HEK293 (cell line): ENCODE measurements at regions not wholly inside any gene's neighbourhood (a gene's known extent, or its start where the extent isn't known, plus 50 kb on each side); places are given as distances from the start of the nearest gene placed in this dataset.

Source experiments
- CTCF ChIA-PET: fragments of 350-600 bp; formaldehyde crosslinking; extraction: SDS; loops from one replicate; lab custom pipeline; 2021; ENCODE audit warnings: antibody characterized with exemption; lab: Yijun Ruan, JAX
- POLR2A ChIA-PET: fragments of 300-600 bp; formaldehyde crosslinking; extraction: SDS; loops from one replicate; lab custom pipeline; 2020; ENCODE audit warnings: antibody characterized with exemption, inconsistent platforms; lab: Yijun Ruan, JAX
- H3K27ac ChIP-seq: fragments of 200-500 bp; sonication (Bioruptor generic); 2 replicates; pipeline ENCODE4 v1.5.1; 2014; ENCODE audit warnings: low read depth, low read length, control low read depth, inconsistent platforms; ENCODE audit errors: extremely low read depth
- H3K36me3 ChIP-seq, 2 experiments: fragments of 200-500 bp in 1 of 2; sonication (Bioruptor generic) in 1 of 2; 1 replicate in 1 of 2; 2 replicates in 1 of 2; pipeline ENCODE4 v1.5.1; 2014 to 2017; ENCODE audit warnings: inconsistent platforms in 2 of 2, low read length in 2 of 2; ENCODE audit not compliant: control insufficient read depth in 2 of 2, insufficient read depth in 1 of 2
- H3K4me1 ChIP-seq: fragments of 200-500 bp; sonication (Bioruptor generic); 2 replicates; pipeline ENCODE4 v1.5.1; 2014; ENCODE audit warnings: mild to moderate bottlenecking, low read length, inconsistent platforms; ENCODE audit not compliant: control insufficient read depth, insufficient read depth
- H3K4me3 ChIP-seq: 2 replicates; pipeline ENCODE4 v1.5.1; 2011; ENCODE audit warnings: low read depth, mild to moderate bottlenecking, control low read depth, low read length, moderate library complexity
- H3K9me3 ChIP-seq: fragments of 200-500 bp; sonication (Bioruptor generic); 2 replicates; pipeline ENCODE4 v1.5.1; 2014; ENCODE audit warnings: low read depth, low read length, inconsistent platforms; ENCODE audit not compliant: control insufficient read depth, insufficient read depth
- KLF10 ChIP-seq: fragments of 450-650 bp; IDR thresholded peaks from 2 replicates; pipeline ENCODE4 v1.5.1; 2018; ENCODE audit warnings: missing biosample characterization, mild to moderate bottlenecking, missing genetic modification characterization
- MZF1 ChIP-seq: fragments of 450-650 bp; formaldehyde crosslinking; IDR thresholded peaks from 2 replicates; pipeline ENCODE4 v1.5.1; 2017; ENCODE audit warnings: missing biosample characterization, missing genetic modification characterization, borderline replicate concordance
- OVOL3 ChIP-seq: fragments of 450-650 bp; formaldehyde crosslinking; IDR thresholded peaks from 2 replicates; pipeline ENCODE4 v1.5.1; 2016; ENCODE audit warnings: missing biosample characterization, missing genetic modification characterization
- SCRT1 ChIP-seq: fragments of 450-650 bp; formaldehyde crosslinking; IDR thresholded peaks from 2 replicates; pipeline ENCODE4 v1.5.1; 2016; ENCODE audit warnings: missing biosample characterization, missing genetic modification characterization, borderline replicate concordance
- ZBTB1 ChIP-seq: fragments of 450-650 bp; formaldehyde crosslinking; IDR thresholded peaks from 2 replicates; pipeline ENCODE4 v1.5.1; 2016; ENCODE audit warnings: missing biosample characterization, missing genetic modification characterization
- ZEB2 ChIP-seq: fragments of 450-650 bp; formaldehyde crosslinking; IDR thresholded peaks from 2 replicates; pipeline ENCODE4 v1.5.1; 2016; ENCODE audit warnings: missing biosample characterization, missing genetic modification characterization
- ZNF140 ChIP-seq: fragments of 450-650 bp; formaldehyde crosslinking; IDR thresholded peaks from 2 replicates; pipeline ENCODE4 v1.5.1; 2016; ENCODE audit warnings: missing biosample characterization, missing genetic modification characterization
- ZNF221 ChIP-seq: fragments of 450-650 bp; formaldehyde crosslinking; IDR thresholded peaks from 2 replicates; pipeline ENCODE4 v1.5.1; 2017; ENCODE audit warnings: missing biosample characterization, missing genetic modification characterization, borderline replicate concordance
- ZNF302 ChIP-seq: fragments of 450-650 bp; formaldehyde crosslinking; IDR thresholded peaks from 2 replicates; pipeline ENCODE4 v1.5.1; 2016; ENCODE audit warnings: missing biosample characterization, missing genetic modification characterization, low read depth
- ZNF335 ChIP-seq: fragments of 450-650 bp; formaldehyde crosslinking; conservative IDR thresholded peaks from 2 replicates; pipeline ENCODE4 v1.5.1; 2016; ENCODE audit warnings: missing biosample characterization, missing genetic modification characterization
- ZNF510 ChIP-seq: fragments of 450-650 bp; formaldehyde crosslinking; IDR thresholded peaks from 2 replicates; pipeline ENCODE4 v1.5.1; 2018; ENCODE audit warnings: mild to moderate bottlenecking, missing genetic modification characterization, missing biosample characterization; ENCODE audit not compliant: insufficient replicate concordance
- ZNF529 ChIP-seq: fragments of 450-650 bp; formaldehyde crosslinking; IDR thresholded peaks from 2 replicates; pipeline ENCODE4 v1.5.1; 2017; ENCODE audit warnings: missing genetic modification characterization, missing biosample characterization; ENCODE audit not compliant: insufficient replicate concordance
- ZNF548 ChIP-seq: fragments of 450-650 bp; formaldehyde crosslinking; IDR thresholded peaks from 2 replicates; pipeline ENCODE4 v1.5.1; 2016; ENCODE audit warnings: missing biosample characterization, missing genetic modification characterization
- ZNF658 ChIP-seq: fragments of 450-650 bp; formaldehyde crosslinking; IDR thresholded peaks from 2 replicates; pipeline ENCODE4; 2016; ENCODE audit warnings: missing biosample characterization, missing genetic modification characterization
- ZNF670 ChIP-seq: fragments of 450-650 bp; formaldehyde crosslinking; IDR thresholded peaks from 2 replicates; pipeline ENCODE4 v1.5.1; 2016; ENCODE audit warnings: missing biosample characterization, missing genetic modification characterization, low read depth
- ZNF707 ChIP-seq: fragments of 450-650 bp; formaldehyde crosslinking; IDR thresholded peaks from 2 replicates; pipeline ENCODE4 v1.5.1; 2016; ENCODE audit warnings: missing biosample characterization, missing genetic modification characterization
- ZNF792 ChIP-seq: fragments of 450-650 bp; formaldehyde crosslinking; IDR thresholded peaks from 2 replicates; pipeline ENCODE4 v1.5.1; 2016; ENCODE audit warnings: missing biosample characterization, missing genetic modification characterization
- TF ChIP-seq, protein P1 (sequence below): fragments of 450-650 bp; formaldehyde crosslinking; IDR thresholded peaks from 2 replicates; pipeline ENCODE4 v1.5.1; 2017; ENCODE audit warnings: missing biosample characterization, missing genetic modification characterization
- TF ChIP-seq, protein P2 (sequence below): fragments of 450-650 bp; formaldehyde crosslinking; IDR thresholded peaks from 2 replicates; pipeline ENCODE4 v1.5.1; 2016; ENCODE audit warnings: missing biosample characterization, missing genetic modification characterization
- TF ChIP-seq, protein P3 (sequence below): IDR thresholded peaks from 2 replicates; pipeline ENCODE4 v1.6.1; 2011; ENCODE audit warnings: mild to moderate bottlenecking, low read depth, low read length, borderline replicate concordance
- TF ChIP-seq, protein P4 (sequence below): fragments of 450-650 bp; formaldehyde crosslinking; IDR thresholded peaks from 2 replicates; pipeline ENCODE4 v1.5.1; 2016; ENCODE audit warnings: missing biosample characterization, missing genetic modification characterization
- TF ChIP-seq, protein P5 (sequence below): fragments of 450-650 bp; formaldehyde crosslinking; IDR thresholded peaks from 2 replicates; pipeline ENCODE4 v1.5.1; 2016; ENCODE audit warnings: missing biosample characterization, missing genetic modification characterization
- TF ChIP-seq, protein P6 (sequence below): fragments of 450-650 bp; formaldehyde crosslinking; IDR thresholded peaks from 2 replicates; pipeline ENCODE4 v1.5.1; 2016; ENCODE audit warnings: missing biosample characterization, missing genetic modification characterization, borderline replicate concordance

DNA sequence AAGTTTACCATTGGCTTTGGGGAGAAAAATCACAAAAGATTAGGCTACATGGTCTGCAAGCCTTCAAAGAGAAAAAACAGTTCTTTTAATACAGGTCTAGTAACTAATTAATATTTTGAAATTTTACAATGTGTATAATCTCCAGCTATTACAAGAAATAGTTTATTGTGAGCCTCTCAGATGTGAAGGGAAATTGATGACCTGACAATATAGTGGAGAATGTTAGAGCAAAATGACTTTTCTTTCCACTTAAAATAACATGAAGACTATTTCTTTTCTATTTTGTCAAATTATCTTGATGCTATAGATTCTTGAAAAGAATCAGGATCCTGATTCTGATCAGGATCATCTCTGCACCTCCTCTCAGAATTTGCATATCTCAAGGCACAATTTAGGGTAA is 362.3 kb downstream of the PMP22 start (continued):
- TF ChIP-seq ZNF510 (tag by site-specific recombination), result no peak
- TF ChIP-seq, protein P1, sequence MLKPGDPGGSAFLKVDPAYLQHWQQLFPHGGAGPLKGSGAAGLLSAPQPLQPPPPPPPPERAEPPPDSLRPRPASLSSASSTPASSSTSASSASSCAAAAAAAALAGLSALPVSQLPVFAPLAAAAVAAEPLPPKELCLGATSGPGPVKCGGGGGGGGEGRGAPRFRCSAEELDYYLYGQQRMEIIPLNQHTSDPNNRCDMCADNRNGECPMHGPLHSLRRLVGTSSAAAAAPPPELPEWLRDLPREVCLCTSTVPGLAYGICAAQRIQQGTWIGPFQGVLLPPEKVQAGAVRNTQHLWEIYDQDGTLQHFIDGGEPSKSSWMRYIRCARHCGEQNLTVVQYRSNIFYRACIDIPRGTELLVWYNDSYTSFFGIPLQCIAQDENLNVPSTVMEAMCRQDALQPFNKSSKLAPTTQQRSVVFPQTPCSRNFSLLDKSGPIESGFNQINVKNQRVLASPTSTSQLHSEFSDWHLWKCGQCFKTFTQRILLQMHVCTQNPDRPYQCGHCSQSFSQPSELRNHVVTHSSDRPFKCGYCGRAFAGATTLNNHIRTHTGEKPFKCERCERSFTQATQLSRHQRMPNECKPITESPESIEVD (tag by site-specific recombination), result no peak
- TF ChIP-seq ZEB2 (tag by site-specific recombination), result no peak
- TF ChIP-seq, protein P2, sequence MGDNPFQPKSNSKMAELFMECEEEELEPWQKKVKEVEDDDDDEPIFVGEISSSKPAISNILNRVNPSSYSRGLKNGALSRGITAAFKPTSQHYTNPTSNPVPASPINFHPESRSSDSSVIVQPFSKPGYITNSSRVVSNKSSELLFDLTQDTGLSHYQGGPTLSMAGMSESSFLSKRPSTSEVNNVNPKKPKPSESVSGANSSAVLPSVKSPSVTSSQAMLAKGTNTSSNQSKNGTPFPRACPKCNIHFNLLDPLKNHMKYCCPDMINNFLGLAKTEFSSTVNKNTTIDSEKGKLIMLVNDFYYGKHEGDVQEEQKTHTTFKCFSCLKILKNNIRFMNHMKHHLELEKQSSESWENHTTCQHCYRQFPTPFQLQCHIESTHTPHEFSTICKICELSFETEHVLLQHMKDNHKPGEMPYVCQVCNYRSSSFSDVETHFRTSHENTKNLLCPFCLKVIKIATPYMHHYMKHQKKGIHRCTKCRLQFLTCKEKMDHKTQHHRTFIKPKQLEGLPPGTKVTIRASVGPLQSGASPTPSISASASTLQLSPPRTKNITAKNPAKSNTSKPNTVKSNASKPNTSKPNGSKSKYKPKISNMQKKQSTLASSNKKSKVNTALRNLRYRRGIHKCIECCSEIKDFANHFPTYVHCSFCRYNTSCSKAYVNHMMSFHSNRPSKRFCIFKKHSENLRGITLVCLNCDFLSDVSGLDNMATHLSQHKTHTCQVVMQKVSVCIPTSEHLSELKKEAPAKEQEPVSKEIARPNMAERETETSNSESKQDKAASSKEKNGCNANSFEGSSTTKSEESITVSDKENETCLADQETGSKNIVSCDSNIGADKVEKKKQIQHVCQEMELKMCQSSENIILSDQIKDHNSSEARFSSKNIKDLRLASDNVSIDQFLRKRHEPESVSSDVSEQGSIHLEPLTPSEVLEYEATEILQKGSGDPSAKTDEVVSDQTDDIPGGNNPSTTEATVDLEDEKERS (tag by site-specific recombination), result no peak
- no peak for TF ChIP-seq ZNF792
- TF ChIP-seq ZNF529, result no peak
- TF ChIP-seq, protein P3, sequence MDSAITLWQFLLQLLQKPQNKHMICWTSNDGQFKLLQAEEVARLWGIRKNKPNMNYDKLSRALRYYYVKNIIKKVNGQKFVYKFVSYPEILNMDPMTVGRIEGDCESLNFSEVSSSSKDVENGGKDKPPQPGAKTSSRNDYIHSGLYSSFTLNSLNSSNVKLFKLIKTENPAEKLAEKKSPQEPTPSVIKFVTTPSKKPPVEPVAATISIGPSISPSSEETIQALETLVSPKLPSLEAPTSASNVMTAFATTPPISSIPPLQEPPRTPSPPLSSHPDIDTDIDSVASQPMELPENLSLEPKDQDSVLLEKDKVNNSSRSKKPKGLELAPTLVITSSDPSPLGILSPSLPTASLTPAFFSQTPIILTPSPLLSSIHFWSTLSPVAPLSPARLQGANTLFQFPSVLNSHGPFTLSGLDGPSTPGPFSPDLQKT, result no peak
- TF ChIP-seq KLF10 (tag by site-specific recombination), result no peak
- TF ChIP-seq ZNF302, result no peak

DNA sequence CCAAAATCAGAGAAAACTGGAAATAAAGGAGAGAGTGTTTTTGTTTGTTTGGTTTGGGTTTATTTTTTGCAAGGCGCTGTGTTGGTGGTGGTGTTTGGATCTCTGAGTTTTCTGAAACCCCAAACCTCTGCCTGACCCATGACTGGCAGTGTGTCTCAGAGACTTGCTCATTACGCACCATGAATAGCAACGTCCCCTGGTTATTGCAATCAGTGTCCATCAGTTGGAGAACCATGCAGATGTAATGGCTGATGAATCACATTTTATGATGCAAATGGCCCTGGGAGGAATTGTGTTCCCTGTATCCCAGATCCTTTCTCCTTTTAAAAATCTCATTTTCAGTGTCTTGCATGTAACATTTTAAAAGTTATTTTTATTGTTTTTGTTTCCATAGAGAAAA is 362.8 kb downstream of the PMP22 start:
- Histone ChIP-seq H3K4me3 (no peak overlapping the region), H3K9me3 (peaks cover 3% of the 10 kb centered on the region), H3K4me1 (peaks cover 8% of the 10 kb centered on the region; the same call in 1 of the 2 replicates)
- CTCF ChIA-PET, result interaction anchor here (0.6 to 1.7 kb wide), 3 partner anchors 16 to 1308 kb away, joined by 6 to 9 read pairs (median 7); no protein-coding TSS in a partner anchor
- TF ChIP-seq ZNF335 (no peak), OVOL3 (tag by site-specific recombination) (no peak), ZNF140 (no peak), ZNF548 (tag by site-specific recombination) (no peak), ZNF707 (no peak), SCRT1 (tag by site-specific recombination) (no peak), MZF1 (tag by site-specific recombination) (no peak), ZNF529 (no peak), ZNF221 (no peak), ZNF658 (tag by site-specific recombination) (no peak), ZBTB1 (tag by site-specific recombination) (no peak), ZNF670 (no peak)
- TF ChIP-seq, protein P4, sequence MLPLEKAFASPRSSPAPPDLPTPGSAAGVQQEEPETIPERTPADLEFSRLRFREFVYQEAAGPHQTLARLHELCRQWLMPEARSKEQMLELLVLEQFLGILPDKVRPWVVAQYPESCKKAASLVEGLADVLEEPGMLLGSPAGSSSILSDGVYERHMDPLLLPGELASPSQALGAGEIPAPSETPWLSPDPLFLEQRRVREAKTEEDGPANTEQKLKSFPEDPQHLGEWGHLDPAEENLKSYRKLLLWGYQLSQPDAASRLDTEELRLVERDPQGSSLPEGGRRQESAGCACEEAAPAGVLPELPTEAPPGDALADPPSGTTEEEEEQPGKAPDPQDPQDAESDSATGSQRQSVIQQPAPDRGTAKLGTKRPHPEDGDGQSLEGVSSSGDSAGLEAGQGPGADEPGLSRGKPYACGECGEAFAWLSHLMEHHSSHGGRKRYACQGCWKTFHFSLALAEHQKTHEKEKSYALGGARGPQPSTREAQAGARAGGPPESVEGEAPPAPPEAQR, result no peak
- TF ChIP-seq, protein P5, sequence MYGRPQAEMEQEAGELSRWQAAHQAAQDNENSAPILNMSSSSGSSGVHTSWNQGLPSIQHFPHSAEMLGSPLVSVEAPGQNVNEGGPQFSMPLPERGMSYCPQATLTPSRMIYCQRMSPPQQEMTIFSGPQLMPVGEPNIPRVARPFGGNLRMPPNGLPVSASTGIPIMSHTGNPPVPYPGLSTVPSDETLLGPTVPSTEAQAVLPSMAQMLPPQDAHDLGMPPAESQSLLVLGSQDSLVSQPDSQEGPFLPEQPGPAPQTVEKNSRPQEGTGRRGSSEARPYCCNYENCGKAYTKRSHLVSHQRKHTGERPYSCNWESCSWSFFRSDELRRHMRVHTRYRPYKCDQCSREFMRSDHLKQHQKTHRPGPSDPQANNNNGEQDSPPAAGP (tag by site-specific recombination), result no peak
- TF ChIP-seq, protein P6, sequence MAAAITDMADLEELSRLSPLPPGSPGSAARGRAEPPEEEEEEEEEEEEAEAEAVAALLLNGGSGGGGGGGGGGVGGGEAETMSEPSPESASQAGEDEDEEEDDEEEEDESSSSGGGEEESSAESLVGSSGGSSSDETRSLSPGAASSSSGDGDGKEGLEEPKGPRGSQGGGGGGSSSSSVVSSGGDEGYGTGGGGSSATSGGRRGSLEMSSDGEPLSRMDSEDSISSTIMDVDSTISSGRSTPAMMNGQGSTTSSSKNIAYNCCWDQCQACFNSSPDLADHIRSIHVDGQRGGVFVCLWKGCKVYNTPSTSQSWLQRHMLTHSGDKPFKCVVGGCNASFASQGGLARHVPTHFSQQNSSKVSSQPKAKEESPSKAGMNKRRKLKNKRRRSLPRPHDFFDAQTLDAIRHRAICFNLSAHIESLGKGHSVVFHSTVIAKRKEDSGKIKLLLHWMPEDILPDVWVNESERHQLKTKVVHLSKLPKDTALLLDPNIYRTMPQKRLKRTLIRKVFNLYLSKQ (tag by site-specific recombination), result no peak
- TF ChIP-seq, all 188 proteins: peak for 0
- H3K36me3 ChIP-seq, result no peaks in the 10 kb centered on the region
- POLR2A ChIA-PET, result no interaction called here
- no peak overlapping the region for H3K27ac ChIP-seq
